LHCN-M2 (cell line): ENCODE measurements at regions not wholly inside any gene's neighbourhood (a gene's known extent, or its start where the extent isn't known, plus 50 kb on each side); places are given as distances from the start of the nearest gene placed in this dataset.

ENCODE experiments used
- DNase-seq: peaks from one replicate; pipeline ENCODE4 v3.0.0-alpha.2; 2012; ENCODE audit warnings: low read depth

GRCh38 chr3:35383719-35384555 lies 255.4 kb upstream of the ARPP21 start:
- DNase-seq, result peak; percentile 75

- DNase-seq, result peak; percentile 76
These were observed 254.1 kb upstream of the ARPP21 start for GRCh38 chr3:35385271-35385670.

- DNase-seq, result no peak
These were observed 249.4 kb upstream of the ARPP21 start for GRCh38 chr3:35389907-35390306.

GRCh38 chr3:35392187-35392586 lies 247.1 kb upstream of the ARPP21 start:
- no peak for DNase-seq

GRCh38 chr3:35393901-35394799 lies 245.2 kb upstream of the ARPP21 start:
- peak; percentile 90 for DNase-seq

- no peak for DNase-seq
These were observed 244.4 kb upstream of the ARPP21 start for GRCh38 chr3:35394905-35395304.

GRCh38 chr3:35401671-35402070 lies 237.7 kb upstream of the ARPP21 start:
- no peak for DNase-seq

- peak; percentile 13 for DNase-seq
These were observed 234.8 kb upstream of the ARPP21 start for GRCh38 chr3:35404571-35404970.

GRCh38 chr3:35408882-35409281 lies 230.4 kb upstream of the ARPP21 start:
- DNase-seq, result no peak

GRCh38 chr3:35409991-35410390 lies 229.3 kb upstream of the ARPP21 start:
- DNase-seq, result no peak

GRCh38 chr3:35413483-35413882 lies 225.8 kb upstream of the ARPP21 start:
- no peak for DNase-seq

- DNase-seq, result no peak
These were observed 222.2 kb upstream of the ARPP21 start for GRCh38 chr3:35417080-35417479.

GRCh38 chr3:35422101-35422500 lies 217.2 kb upstream of the ARPP21 start:
- DNase-seq, result no peak

GRCh38 chr3:35422836-35423601 lies 216.3 kb upstream of the ARPP21 start:
- peak; percentile 71 for DNase-seq

- peak; percentile 57 for DNase-seq
These were observed 212.9 kb upstream of the ARPP21 start for GRCh38 chr3:35426366-35426958.

- DNase-seq, result no peak
These were observed 201.9 kb upstream of the ARPP21 start for GRCh38 chr3:35437381-35437780.

GRCh38 chr3:35438101-35438500 lies 201.2 kb upstream of the ARPP21 start:
- no peak for DNase-seq

GRCh38 chr3:35439663-35440062 lies 199.7 kb upstream of the ARPP21 start:
- DNase-seq, result no peak

GRCh38 chr3:35440826-35441225 lies 198.5 kb upstream of the ARPP21 start:
- DNase-seq, result no peak

GRCh38 chr3:35446896-35447295 lies 192.4 kb upstream of the ARPP21 start:
- peak; percentile 18 for DNase-seq

GRCh38 chr3:35448121-35448520 lies 191.2 kb upstream of the ARPP21 start:
- no peak for DNase-seq
